H1 (cell line): ENCODE measurements at regions not wholly inside any gene's neighbourhood (a gene's known extent, or its start where the extent isn't known, plus 50 kb on each side); places are given as distances from the start of the nearest gene placed in this dataset.

Source experiments
- CTCF ChIA-PET: fragments of 300-600 bp; sonication (Branson Sonifier 250); formaldehyde crosslinking; loops from one replicate; lab custom pipeline; 2021; ENCODE audit not compliant: partially characterized antibody; lab: Charles Lee
- POLR2A ChIA-PET: fragments of 300-600 bp; sonication (Branson Sonifier 250); formaldehyde crosslinking; loops from one replicate; lab custom pipeline; 2021; ENCODE audit warnings: inconsistent platforms; ENCODE audit not compliant: partially characterized antibody; lab: Charles Lee
- DNase-seq, 2 experiments: peaks; one replicate each; pipeline versions ENCODE4 v3.0.0 to v3.0.0-alpha.2; 2010 to 2022; ENCODE audit warnings: low spot score in 2 of 2, low read depth in 1 of 2, mixed read lengths in 1 of 2
- FAIRE-seq: peaks from 2 replicates; lab custom pipeline; 2011; peaks lifted over from hg19 to GRCh38; lab: Jason Lieb, UNC
- H2AFZ ChIP-seq: 2 replicates; pipeline ENCODE4 v1.8.1; 2012; ENCODE audit warnings: low read length, inconsistent platforms
- H2AK5ac ChIP-seq: 2 replicates; pipeline ENCODE4 v1.6.1; 2013; ENCODE audit warnings: low read depth, low read length
- H2BK120ac ChIP-seq: replicated peaks from 2 replicates; pipeline ENCODE3; 2013; ENCODE audit warnings: low read depth, low read length, inconsistent platforms
- H2BK12ac ChIP-seq: 2 replicates; pipeline ENCODE4 v1.6.1; 2013; ENCODE audit warnings: low read depth, low read length
- H2BK15ac ChIP-seq: 2 replicates; pipeline ENCODE4 v1.6.1; 2013; ENCODE audit warnings: low read length
- H2BK20ac ChIP-seq: 2 replicates; pipeline ENCODE4 v1.6.1; 2013; ENCODE audit warnings: low read length
- H2BK5ac ChIP-seq: 2 replicates; pipeline ENCODE4 v1.6.1; 2013; ENCODE audit warnings: low read depth, low read length
- H3K14ac ChIP-seq: 2 replicates; pipeline ENCODE4 v1.6.1; 2013; ENCODE audit warnings: inconsistent platforms; ENCODE audit not compliant: insufficient read length
- H3K18ac ChIP-seq: 2 replicates; pipeline ENCODE4 v1.6.1; 2013; ENCODE audit warnings: low read length; ENCODE audit errors: extremely low read depth
- H3K23ac ChIP-seq: 2 replicates; pipeline ENCODE4 v1.6.1; 2013; ENCODE audit warnings: inconsistent platforms; ENCODE audit not compliant: insufficient read length
- H3K23me2 ChIP-seq: 2 replicates; pipeline ENCODE4 v1.6.1; 2013; ENCODE audit warnings: low read depth, low read length
- H3K27ac ChIP-seq: 2 replicates; pipeline ENCODE4 v1.6.1; 2011; ENCODE audit warnings: low read depth, low read length, inconsistent platforms
- H3K27me3 ChIP-seq, 4 experiments: replicated peaks in 1 of 4; 1 replicate in 1 of 4; 2 replicates in 3 of 4; pipeline versions ENCODE4 v1.6.1 to v1.8.1; 2011 to 2013; ENCODE audit warnings: low read length in 3 of 4, mild to moderate bottlenecking in 3 of 4, inconsistent platforms in 2 of 4, mixed read lengths in 2 of 4, moderate library complexity in 1 of 4; ENCODE audit not compliant: control insufficient read depth in 3 of 4, insufficient read depth in 3 of 4; ENCODE audit errors: extremely low read depth in 1 of 4
- H3K36me3 ChIP-seq, 4 experiments: 2 replicates each; pipeline versions ENCODE4 v1.6.1 to v1.8.1; 2011 to 2013; ENCODE audit warnings: mild to moderate bottlenecking in 4 of 4, low read length in 3 of 4, moderate library complexity in 2 of 4, control low read depth in 1 of 4, inconsistent platforms in 1 of 4; ENCODE audit not compliant: insufficient read depth in 4 of 4, control insufficient read depth in 2 of 4
- H3K4ac ChIP-seq: replicated peaks from 2 replicates; pipeline ENCODE3; 2013; ENCODE audit warnings: low read length, low read depth, mixed read lengths, inconsistent platforms; ENCODE audit not compliant: insufficient read length
- H3K4me1 ChIP-seq, 4 experiments: replicated peaks in 1 of 4; 1 replicate in 1 of 4; 2 replicates in 3 of 4; pipeline versions ENCODE4 v1.6.1 to v1.8.1; 2011 to 2013; ENCODE audit warnings: low read length in 3 of 4, inconsistent platforms in 2 of 4, mixed read lengths in 1 of 4; ENCODE audit not compliant: insufficient read depth in 4 of 4, control insufficient read depth in 3 of 4
- H3K4me2 ChIP-seq, 2 experiments: 2 replicates each; pipeline versions ENCODE4 v1.6.1 to v1.8.1; 2011 to 2013; ENCODE audit warnings: low read depth in 2 of 2, low read length in 2 of 2, control low read depth in 1 of 2, inconsistent platforms in 1 of 2, mild to moderate bottlenecking in 1 of 2; ENCODE audit not compliant: insufficient read depth in 1 of 2
- H3K4me3 ChIP-seq, 4 experiments: fragments of 200-600, 300-600 bp in 1 of 4; sonication (generic), shearing (Covaris generic), sonication (Bioruptor Twin) in 1 of 4; 2 replicates each; pipeline versions ENCODE4 v1.5.1 to v1.8.1; 2011 to 2016; ENCODE audit warnings: low read length in 4 of 4, low read depth in 3 of 4, control low read depth in 2 of 4, inconsistent platforms in 2 of 4, mild to moderate bottlenecking in 2 of 4, mixed read lengths in 1 of 4, moderate library complexity in 1 of 4; ENCODE audit not compliant: insufficient read depth in 2 of 4; ENCODE audit errors: extremely low read depth in 1 of 4
- H3K56ac ChIP-seq: replicated peaks from 2 replicates; pipeline ENCODE3; 2013; ENCODE audit warnings: low read depth, mild to moderate bottlenecking, mixed read lengths, low read length, inconsistent platforms; ENCODE audit not compliant: insufficient read length
- H3K79me1 ChIP-seq: 2 replicates; pipeline ENCODE4 v1.6.1; 2013; ENCODE audit warnings: low read depth, low read length, control low read depth
- H3K79me2 ChIP-seq, 2 experiments: 2 replicates each; pipeline versions ENCODE4 v1.6.1 to v1.8.1; 2012 to 2013; ENCODE audit warnings: low read length in 2 of 2, mild to moderate bottlenecking in 2 of 2, inconsistent platforms in 1 of 2; ENCODE audit not compliant: insufficient read depth in 2 of 2, control insufficient read depth in 1 of 2
- H3K9ac ChIP-seq, 4 experiments: replicated peaks in 1 of 4; 1 replicate in 1 of 4; 2 replicates in 3 of 4; pipeline versions ENCODE4 v1.6.1 to v1.8.1; 2011 to 2013; ENCODE audit warnings: low read depth in 3 of 4, low read length in 3 of 4, control low read depth in 2 of 4, mild to moderate bottlenecking in 2 of 4, moderate library complexity in 2 of 4, inconsistent platforms in 1 of 4; ENCODE audit errors: extremely low read depth in 1 of 4
- H3K9me3 ChIP-seq, 2 experiments: 2 replicates each; pipeline versions ENCODE4 v1.6.1 to v1.8.1; 2012 to 2013; ENCODE audit warnings: mild to moderate bottlenecking in 2 of 2, moderate library complexity in 2 of 2, control low read depth in 1 of 2, inconsistent platforms in 1 of 2, low read depth in 1 of 2, low read length in 1 of 2, mixed read lengths in 1 of 2; ENCODE audit not compliant: insufficient read depth in 2 of 2
- H4K20me1 ChIP-seq, 2 experiments: replicated peaks in 1 of 2; 2 replicates each; pipeline versions ENCODE3 to v1.8.1; 2011 to 2013; ENCODE audit warnings: inconsistent platforms in 2 of 2, low read length in 2 of 2, mild to moderate bottlenecking in 1 of 2; ENCODE audit not compliant: insufficient read depth in 2 of 2, control insufficient read depth in 1 of 2
- H4K5ac ChIP-seq: 2 replicates; pipeline ENCODE4 v1.6.1; 2013; ENCODE audit warnings: low read length, low read depth, mixed read lengths, inconsistent platforms; ENCODE audit not compliant: insufficient read length
- H4K8ac ChIP-seq: 2 replicates; pipeline ENCODE4 v1.8.0; 2013; ENCODE audit warnings: mild to moderate bottlenecking, moderate library complexity, low read length, inconsistent platforms; ENCODE audit not compliant: insufficient read depth; ENCODE audit errors: extremely low read depth
- H4K91ac ChIP-seq: replicated peaks from 2 replicates; pipeline ENCODE3; 2013; ENCODE audit warnings: low read length, mixed read lengths, inconsistent platforms; ENCODE audit not compliant: insufficient read length
- CBX5 ChIP-seq: fragments of 300-800, 300-1000 bp; sonication (generic); IDR thresholded peaks from 2 replicates; pipeline ENCODE4 v1.7.1; 2016; ENCODE audit warnings: antibody characterized with exemption, low read length, low read depth
- RBBP5 ChIP-seq: IDR thresholded peaks from 2 replicates; pipeline ENCODE4 v1.7.1; 2012; ENCODE audit warnings: low read depth, mild to moderate bottlenecking, inconsistent platforms, low read length, moderate library complexity, borderline replicate concordance
- WGBS, 2 experiments: shearing (Covaris generic) in 1 of 2; methylation state at CpG; one replicate each; pipeline versions ENCODE4 v1.1.6 to v1.1.7; 2013 to 2015; ENCODE audit warnings: low lambda C conversion rate in 2 of 2, mixed read lengths in 2 of 2, inconsistent platforms in 1 of 2, low coverage in 1 of 2, missing lambda C conversion rate in 1 of 2; ENCODE audit not compliant: insufficient replicate concordance in 2 of 2, insufficient coverage in 1 of 2, insufficient read length in 1 of 2; ENCODE audit errors: extremely low coverage in 1 of 2, missing lambda C conversion rate in 1 of 2; 5-methylcytosine and 5-hydroxymethylcytosine counted together

GRCh38 chr5:36772276-36773140, 104.1 kb upstream of the NIPBL start:
- Histone ChIP-seq H3K23me2 (no peaks in the 10 kb centered on the region), H3K4me1 (no peaks in the 10 kb centered on the region), H2BK20ac (no peak overlapping the region), H2AFZ (no peak overlapping the region), H2BK15ac (no peak overlapping the region), H4K8ac (no peak overlapping the region), H3K36me3 (no peaks in the 10 kb centered on the region), H2AK5ac (no peak overlapping the region), H3K4me2 (no peak overlapping the region), H3K14ac (no peak overlapping the region), H3K79me1 (no peaks in the 10 kb centered on the region), H3K4ac (no peak overlapping the region), H3K18ac (no peak overlapping the region), H4K5ac (no peak overlapping the region), H2BK5ac (no peak overlapping the region), H4K20me1 (no peaks in the 10 kb centered on the region), H4K91ac (no peak overlapping the region), H3K9me3 (0 out of 4 replicates have a peak, but pooled peaks cover 0 to 3% of the 10 kb centered on the region in 2 experiments), H2BK120ac (no peak overlapping the region), H3K4me3 (no peak overlapping the region), H3K56ac (no peak overlapping the region), H3K79me2 (no peaks in the 10 kb centered on the region), H3K27ac (no peak overlapping the region), H3K9ac (no peak overlapping the region), H3K23ac (no peak overlapping the region), H3K27me3 (no peaks in the 10 kb centered on the region), H2BK12ac (no peak overlapping the region)
- ChIA-PET CTCF (interaction anchor here (0.6 to 2.2 kb wide), 3 partner anchors 28 to 191 kb away, joined by 3 to 9 read pairs (median 4); no protein-coding TSS in a partner anchor), POLR2A (interaction anchor here (0.6 kb wide), 1 partner anchor 599 kb away, joined by 3 read pairs; the partner anchor contains the start of gene NUP155)
- WGBS, 2 experiments: 83% methylated on average over 3 of the region's 3 CpGs; no CpG with 5 or more reads in 1 of the 2 experiments
- FAIRE-seq (no peak), DNase-seq (no peak)
- no peak for TF ChIP-seq CBX5
- TF ChIP-seq RBBP5: no peak
